ENCODE measurements at regions not wholly inside any gene's neighbourhood (a gene's known extent, or its start where the extent isn't known, plus 50 kb on each side); places are given as distances from the start of the nearest gene placed in this dataset.
"Not testable (repeated sequence)": the region's sequence is repeated elsewhere in the genome, so short reads cannot be mapped to it uniquely, and the experiment has no call there.

GRCh38 chr5:32534041-32534440 is 51.3 kb upstream of the SUB1 start:
- Histone ChIP-seq H3K4me3 (no peak overlapping the region), H3K4me1 (peaks cover 2 to 12% (median 10%) of the 10 kb centered on the region in 4 donors), H3K27ac (replicated peaks in 1 of 4) (no peak overlapping the region), H3K27me3 (peaks cover 0 to 3% (median 0%) of the 10 kb centered on the region in 4 donors), H3K9me3 (no peaks in the 10 kb centered on the region), H3K36me3 (no peaks in the 10 kb centered on the region)
- DNase-seq (ENCODE audit: extremely low spot score): no peak
- TF ChIP-seq, protein P1, sequence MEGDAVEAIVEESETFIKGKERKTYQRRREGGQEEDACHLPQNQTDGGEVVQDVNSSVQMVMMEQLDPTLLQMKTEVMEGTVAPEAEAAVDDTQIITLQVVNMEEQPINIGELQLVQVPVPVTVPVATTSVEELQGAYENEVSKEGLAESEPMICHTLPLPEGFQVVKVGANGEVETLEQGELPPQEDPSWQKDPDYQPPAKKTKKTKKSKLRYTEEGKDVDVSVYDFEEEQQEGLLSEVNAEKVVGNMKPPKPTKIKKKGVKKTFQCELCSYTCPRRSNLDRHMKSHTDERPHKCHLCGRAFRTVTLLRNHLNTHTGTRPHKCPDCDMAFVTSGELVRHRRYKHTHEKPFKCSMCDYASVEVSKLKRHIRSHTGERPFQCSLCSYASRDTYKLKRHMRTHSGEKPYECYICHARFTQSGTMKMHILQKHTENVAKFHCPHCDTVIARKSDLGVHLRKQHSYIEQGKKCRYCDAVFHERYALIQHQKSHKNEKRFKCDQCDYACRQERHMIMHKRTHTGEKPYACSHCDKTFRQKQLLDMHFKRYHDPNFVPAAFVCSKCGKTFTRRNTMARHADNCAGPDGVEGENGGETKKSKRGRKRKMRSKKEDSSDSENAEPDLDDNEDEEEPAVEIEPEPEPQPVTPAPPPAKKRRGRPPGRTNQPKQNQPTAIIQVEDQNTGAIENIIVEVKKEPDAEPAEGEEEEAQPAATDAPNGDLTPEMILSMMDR (IDR thresholded peaks at IDR 0.05): no peak
- TF ChIP-seq POLR2A (IDR thresholded peaks at IDR 0.05; ENCODE audit: low read depth): no peak
- no peak for TF ChIP-seq EP300 (IDR thresholded peaks at IDR 0.05)
- no peak for TF ChIP-seq POLR2AphosphoS5 (IDR thresholded peaks at IDR 0.05)
- intact Hi-C loops (cut with DNase I): no loop called here
- 31% methylated on average over 1 of the region's 1 CpG for WGBS

GRCh38 chr5:32531885-32532520 is 53.4 kb upstream of the SUB1 start:
- H3K9me3 ChIP-seq: no peaks in the 10 kb centered on the region
- intact Hi-C loops (cut with DNase I): no loop called here
- no peaks in the 10 kb centered on the region for H3K36me3 ChIP-seq
- 78% methylated on average over 8 of the region's 8 CpGs for WGBS
- no peak for DNase-seq (ENCODE audit: extremely low spot score)
- H3K27ac ChIP-seq (replicated peaks in 1 of 4): no peak overlapping the region
- no peak for TF ChIP-seq EP300 (IDR thresholded peaks at IDR 0.05)
- no peak for TF ChIP-seq POLR2AphosphoS5 (IDR thresholded peaks at IDR 0.05)
- TF ChIP-seq POLR2A (IDR thresholded peaks at IDR 0.05; ENCODE audit: low read depth): no peak
- TF ChIP-seq, protein P1 (IDR thresholded peaks at IDR 0.05): no peak
- peaks cover 2 to 12% (median 10%) of the 10 kb centered on the region in 4 donors for H3K4me1 ChIP-seq
- H3K4me3 ChIP-seq: no peak overlapping the region
- peaks cover 0 to 3% (median 0%) of the 10 kb centered on the region in 4 donors for H3K27me3 ChIP-seq

DNA sequence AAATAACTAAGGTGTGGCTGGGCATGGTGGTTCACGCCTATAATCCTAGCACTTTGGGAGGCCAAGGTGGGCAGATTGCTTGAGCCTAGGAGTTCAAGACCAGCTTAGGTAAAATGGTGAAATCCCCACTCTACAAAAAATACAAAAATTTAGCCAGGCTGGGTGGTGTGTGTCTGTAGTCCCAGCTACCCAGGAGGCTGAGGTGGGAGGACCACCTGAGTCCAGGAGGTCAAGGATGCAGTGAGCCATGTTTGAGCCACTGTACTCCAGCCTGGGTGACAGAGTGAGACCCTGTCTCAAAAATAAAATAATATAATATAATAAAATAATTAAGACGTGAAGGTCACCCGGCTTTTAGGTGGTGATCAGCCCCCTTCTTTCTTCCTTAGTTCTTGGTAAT is 58.0 kb upstream of the SUB1 start:
- H3K4me3 ChIP-seq; DNase-seq (ENCODE audit: extremely low spot score); H3K36me3 ChIP-seq; intact Hi-C loops (cut with DNase I); H3K27ac ChIP-seq (replicated peaks in 1 of 4); H3K9me3 ChIP-seq; H3K27me3 ChIP-seq: not testable (repeated sequence)
- 95% methylated on average over 3 of the region's 3 CpGs for WGBS
- peaks cover 2 to 12% (median 10%) of the 10 kb centered on the region in 4 donors for H3K4me1 ChIP-seq

DNA sequence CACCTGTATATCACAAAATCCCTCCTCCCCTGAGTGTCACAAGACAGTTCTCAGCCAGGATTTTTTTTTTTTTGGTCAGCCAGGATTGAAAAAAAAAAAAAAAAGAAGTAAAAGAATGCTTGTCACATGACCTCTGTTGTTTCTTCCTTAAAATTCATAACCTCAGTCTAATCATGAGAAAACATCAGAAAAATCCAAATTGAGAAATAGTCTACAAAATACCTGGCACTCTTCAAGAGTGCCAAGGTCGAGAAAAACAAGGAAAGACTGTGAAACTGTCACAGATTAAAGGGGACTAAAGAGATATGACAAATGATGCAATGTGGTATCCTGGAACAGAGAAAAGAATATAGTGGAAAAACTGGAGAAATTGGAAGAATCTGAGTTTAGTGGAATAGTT is 58.5 kb upstream of the SUB1 start:
- Histone ChIP-seq H3K27ac (replicated peaks in 1 of 4) (no peak overlapping the region), H3K36me3 (no peaks in the 10 kb centered on the region), H3K4me1 (peaks cover 0 to 8% (median 7%) of the 10 kb centered on the region in 4 donors), H3K27me3 (no peaks in the 10 kb centered on the region), H3K4me3 (no peak overlapping the region), H3K9me3 (no peaks in the 10 kb centered on the region)
- 73% methylated on average over 1 of the region's 1 CpG for WGBS
- TF ChIP-seq POLR2AphosphoS5 (IDR thresholded peaks at IDR 0.05) (no peak), EP300 (IDR thresholded peaks at IDR 0.05) (no peak), POLR2A (IDR thresholded peaks at IDR 0.05; ENCODE audit: low read depth) (no peak)
- TF ChIP-seq, protein P1 (IDR thresholded peaks at IDR 0.05): no peak
- intact Hi-C loops (cut with DNase I): no loop called here
- no peak for DNase-seq (ENCODE audit: extremely low spot score)

DNA sequence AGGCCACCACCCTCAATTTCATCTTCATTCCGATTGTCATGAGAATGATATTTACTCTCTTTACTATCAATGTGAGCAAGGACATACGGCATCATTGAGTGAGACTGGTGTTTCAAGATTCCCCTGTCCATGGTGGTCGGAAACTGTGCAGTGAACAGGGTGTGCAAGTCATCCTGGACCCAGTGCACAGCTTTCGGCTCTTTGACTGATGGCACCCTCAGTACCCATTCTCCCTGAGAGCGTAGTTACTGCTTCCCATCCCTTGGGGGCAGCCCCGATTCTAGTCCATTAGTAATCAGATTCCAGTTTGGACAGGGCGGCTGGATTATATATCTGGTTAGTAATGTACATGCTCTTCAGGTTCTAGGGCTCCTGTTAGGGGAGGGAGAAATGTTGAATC is 61.7 kb upstream of the SUB1 start:
- no peaks in the 10 kb centered on the region for H3K27me3 ChIP-seq
- H3K27ac ChIP-seq (replicated peaks in 1 of 4): no peak overlapping the region
- H3K4me3 ChIP-seq: no peak overlapping the region
- no peaks in the 10 kb centered on the region for H3K9me3 ChIP-seq
- H3K36me3 ChIP-seq: no peaks in the 10 kb centered on the region
- intact Hi-C loops (cut with DNase I): no loop called here
- no peak for DNase-seq (ENCODE audit: extremely low spot score)
- TF ChIP-seq EP300 (IDR thresholded peaks at IDR 0.05): no peak
- no peak for TF ChIP-seq POLR2AphosphoS5 (IDR thresholded peaks at IDR 0.05)
- no peak for TF ChIP-seq POLR2A (IDR thresholded peaks at IDR 0.05; ENCODE audit: low read depth)
- TF ChIP-seq, protein P1 (IDR thresholded peaks at IDR 0.05): no peak
- WGBS: 94% methylated on average over 7 of the region's 7 CpGs
- H3K4me1 ChIP-seq: no peaks in the 10 kb centered on the region
